ENCODE measurements at regions not wholly inside any gene's neighbourhood (a gene's known extent, or its start where the extent isn't known, plus 50 kb on each side); places are given as distances from the start of the nearest gene placed in this dataset.

GRCh38 chr12:90151491-90152015 lies 442.9 kb upstream of the ATP2B1 start:
- DNase-seq (ENCODE audit: low read depth in 3 of 3): no peak

DNA sequence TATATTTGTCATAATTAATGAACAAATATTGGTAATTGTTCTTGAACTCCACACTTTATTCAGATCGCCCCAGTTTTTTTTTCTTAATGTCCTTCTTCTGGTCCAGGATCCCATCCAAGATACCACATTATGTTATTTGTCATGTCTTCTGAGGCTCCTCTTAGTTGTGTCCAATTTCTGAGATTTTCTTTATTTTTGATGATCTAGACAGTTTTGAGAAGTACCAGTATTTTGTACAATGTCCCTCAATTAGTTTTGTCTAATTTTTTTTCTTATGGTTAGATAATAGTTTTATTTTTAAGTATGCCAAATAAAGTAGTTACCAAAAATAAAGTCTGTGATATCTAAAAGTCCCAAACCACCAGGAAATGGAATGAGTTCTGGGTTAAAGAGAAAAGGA lies 440.8 kb upstream of the ATP2B1 start:
- no peak for DNase-seq (ENCODE audit: low read depth in 3 of 3)

GRCh38 chr12:90129366-90130030 lies 420.9 kb upstream of the ATP2B1 start:
- DNase-seq (ENCODE audit: low read depth in 3 of 3): no peak

DNA sequence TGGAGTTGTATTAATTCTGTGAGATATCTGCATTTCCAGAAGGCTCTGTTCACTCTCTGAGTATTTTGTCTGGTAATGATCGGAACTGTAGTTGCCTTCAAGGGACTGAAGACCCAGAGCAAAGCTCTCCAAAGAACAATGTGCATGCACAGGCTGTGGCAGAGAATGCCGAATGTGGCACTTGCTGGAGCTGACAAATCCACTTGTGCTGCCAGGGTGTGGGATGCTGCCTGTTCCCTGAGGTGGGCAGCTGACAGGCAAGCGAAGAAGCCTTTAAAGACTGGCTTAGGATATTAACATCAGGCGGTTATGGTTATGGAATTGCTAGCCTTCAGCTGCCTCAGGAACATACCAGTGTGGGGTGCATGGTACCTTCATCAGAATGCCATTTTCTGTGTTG lies 419.9 kb upstream of the ATP2B1 start:
- no peak for DNase-seq (ENCODE audit: low read depth in 3 of 3)

GRCh38 chr12:90126125-90126524 lies 417.5 kb upstream of the ATP2B1 start:
- DNase-seq (ENCODE audit: low read depth in 3 of 3): no peak

DNA sequence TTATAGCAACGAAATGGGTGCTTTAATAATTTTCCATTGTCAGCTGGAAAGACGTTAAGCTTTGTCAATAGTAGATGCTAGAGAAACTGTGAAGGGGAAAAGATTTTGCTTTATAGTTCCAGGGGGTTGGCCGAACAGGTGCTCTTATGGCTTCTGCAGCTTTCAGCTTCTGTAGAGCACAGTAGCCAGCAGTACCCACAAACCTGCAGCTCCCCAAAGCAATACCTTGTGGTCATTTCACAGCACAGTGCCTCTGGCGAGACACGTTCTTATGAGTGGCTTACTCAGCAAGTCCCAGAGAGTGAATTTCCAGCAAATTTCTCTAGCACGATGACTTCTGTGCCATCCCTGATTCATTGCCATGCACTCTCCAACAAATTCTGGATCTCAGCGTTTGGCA lies 416.3 kb upstream of the ATP2B1 start:
- DNase-seq (ENCODE audit: low read depth in 3 of 3): no peak

DNA sequence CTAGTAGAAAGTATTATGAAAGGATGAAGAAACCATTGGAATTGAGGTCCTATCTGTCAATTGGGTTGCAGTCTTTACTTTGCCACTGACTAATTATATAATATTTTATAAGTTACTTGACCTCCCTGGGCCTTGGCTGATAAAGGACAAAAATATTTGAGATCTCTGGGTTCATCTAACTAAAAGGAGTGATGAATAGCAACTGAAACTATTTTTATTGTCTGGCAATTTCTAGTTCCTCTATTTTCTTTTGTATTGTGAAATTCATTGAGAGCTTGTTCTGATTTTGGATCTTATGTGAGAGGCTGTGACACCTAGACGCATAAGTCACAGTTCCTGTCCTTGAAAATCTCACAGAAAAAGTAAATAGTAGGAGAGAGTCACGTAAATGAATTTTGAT lies 415.7 kb upstream of the ATP2B1 start:
- no peak for DNase-seq (ENCODE audit: low read depth in 3 of 3)

DNA sequence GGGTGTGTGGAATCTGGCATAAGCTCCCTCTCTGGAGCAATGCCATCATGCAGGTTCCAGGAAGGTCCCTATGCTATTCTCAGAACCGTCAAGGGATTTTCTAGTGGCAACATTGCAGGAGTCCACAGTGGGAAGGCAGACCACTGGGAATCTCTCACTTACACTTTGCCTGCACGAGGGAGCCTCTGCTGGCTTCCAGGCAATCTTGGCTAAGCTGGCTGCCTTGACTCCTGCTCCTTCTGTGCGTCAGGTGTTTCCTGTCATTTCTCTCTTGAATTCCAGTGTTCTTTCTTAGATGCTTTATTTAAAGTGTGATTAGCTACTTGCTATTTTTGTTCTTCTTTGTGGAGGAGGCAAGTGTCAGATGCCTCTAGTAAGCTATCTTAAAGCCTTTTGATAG lies 414.0 kb upstream of the ATP2B1 start:
- no peak for DNase-seq (ENCODE audit: low read depth in 3 of 3)

- no peak for DNase-seq (ENCODE audit: low read depth in 3 of 3)
Observed at GRCh38 chr12:90120627-90121026, 412.0 kb upstream of the ATP2B1 start.

GRCh38 chr12:90112666-90113065 lies 404.0 kb upstream of the ATP2B1 start:
- DNase-seq (ENCODE audit: low read depth in 3 of 3): no peak

GRCh38 chr12:90111791-90112580 lies 403.3 kb upstream of the ATP2B1 start:
- no peak for DNase-seq (ENCODE audit: low read depth in 3 of 3)

DNA sequence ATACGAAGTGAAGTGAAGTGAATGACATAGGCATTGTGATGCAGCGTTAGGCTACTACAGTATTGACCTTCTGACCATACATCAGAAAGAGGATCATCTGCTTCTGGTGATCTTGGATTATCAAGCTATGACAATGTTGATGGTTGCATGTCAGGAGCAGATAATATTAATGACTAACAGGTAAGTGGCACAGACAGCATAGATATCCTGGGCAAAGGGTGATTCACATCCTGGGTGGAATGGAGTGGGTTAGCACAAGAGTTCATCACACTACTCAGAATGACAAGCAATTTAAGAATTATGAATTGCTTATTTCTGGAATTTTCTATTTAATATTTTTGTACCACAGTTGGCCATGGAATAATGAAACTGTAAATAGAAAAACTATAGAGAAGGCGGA lies 397.9 kb upstream of the ATP2B1 start:
- DNase-seq (ENCODE audit: low read depth in 3 of 3): no peak

GRCh38 chr12:90102957-90103652 lies 394.5 kb upstream of the ATP2B1 start:
- DNase-seq (ENCODE audit: low read depth in 3 of 3): no peak

DNA sequence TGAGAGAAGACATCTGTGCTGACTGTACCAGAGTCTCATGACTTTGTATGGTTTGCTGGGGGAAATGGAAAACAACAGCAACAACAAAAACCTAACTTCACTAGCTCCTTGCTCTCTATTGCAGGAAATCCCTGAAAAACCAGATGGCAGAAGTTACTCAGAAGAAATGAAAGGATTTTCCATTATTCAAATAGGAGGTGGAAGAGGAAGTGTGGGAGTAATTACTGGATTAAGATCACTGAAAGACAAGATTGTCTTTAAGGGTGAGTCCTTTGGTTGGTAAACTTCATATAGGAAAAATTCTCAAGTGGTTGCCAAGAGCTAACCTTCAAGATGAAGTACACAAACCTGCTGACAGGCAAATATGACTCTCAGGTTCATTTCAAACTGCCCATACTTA lies 391.9 kb upstream of the ATP2B1 start:
- DNase-seq (ENCODE audit: low read depth in 3 of 3): no peak

- DNase-seq (ENCODE audit: low read depth in 3 of 3): no peak
Observed at GRCh38 chr12:90099288-90099687, 390.6 kb upstream of the ATP2B1 start.

DNA sequence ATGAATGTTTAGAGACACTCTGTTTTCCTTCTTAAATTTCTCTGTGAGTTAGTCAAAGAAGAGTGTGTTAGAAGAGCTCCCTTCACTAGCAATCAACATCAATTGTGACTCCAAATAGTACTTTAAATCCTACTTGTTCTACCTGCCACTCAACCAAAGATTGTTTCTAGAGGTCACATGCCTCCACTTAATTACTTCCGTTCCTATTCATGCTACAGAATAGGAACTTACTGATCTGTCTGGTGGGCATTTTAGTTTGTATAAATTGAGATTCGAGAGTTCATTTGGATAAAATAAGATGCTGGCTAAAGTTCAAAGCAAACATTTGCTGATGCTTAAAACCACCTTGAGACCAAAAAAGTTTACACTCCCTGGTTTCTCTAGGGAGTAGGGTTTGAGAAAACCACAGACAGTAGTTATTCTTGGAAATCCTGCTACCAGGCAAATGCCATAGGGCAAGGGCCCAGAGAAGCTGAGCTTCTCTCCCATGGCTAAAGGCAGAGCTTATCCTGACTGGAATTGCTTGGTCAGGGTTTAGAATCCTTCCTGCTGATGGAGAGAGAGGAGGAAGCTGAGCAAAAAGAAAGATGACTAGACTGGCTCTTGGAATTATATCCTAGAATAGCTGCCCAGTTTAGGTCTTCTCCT lies 389.6 kb upstream of the ATP2B1 start:
- DNase-seq (ENCODE audit: low read depth in 3 of 3): no peak

DNA sequence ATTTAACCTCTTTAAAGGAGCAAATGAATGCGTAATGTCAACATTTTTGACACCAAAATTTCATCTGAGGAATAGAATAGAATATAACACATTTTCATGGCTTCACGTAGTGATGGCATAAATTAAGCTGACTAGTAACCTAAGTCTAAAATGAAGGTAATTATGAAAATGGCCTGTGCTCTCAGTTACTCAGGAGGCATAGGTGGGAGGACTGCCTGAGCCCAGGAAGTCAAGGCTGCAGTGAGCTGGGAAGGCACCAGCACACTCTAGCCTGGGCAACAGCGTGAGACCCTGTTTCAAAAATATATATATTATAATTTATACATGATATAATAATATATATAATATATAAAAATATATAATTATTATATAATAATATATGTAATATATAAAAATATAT lies 383.2 kb upstream of the ATP2B1 start:
- DNase-seq (ENCODE audit: low read depth in 3 of 3): no peak

GRCh38 chr12:90090929-90091651 lies 382.5 kb upstream of the ATP2B1 start:
- DNase-seq (ENCODE audit: low read depth in 3 of 3): no peak

- DNase-seq (ENCODE audit: low read depth in 3 of 3): no peak
Observed at GRCh38 chr12:90086281-90086680, 377.6 kb upstream of the ATP2B1 start.

DNA sequence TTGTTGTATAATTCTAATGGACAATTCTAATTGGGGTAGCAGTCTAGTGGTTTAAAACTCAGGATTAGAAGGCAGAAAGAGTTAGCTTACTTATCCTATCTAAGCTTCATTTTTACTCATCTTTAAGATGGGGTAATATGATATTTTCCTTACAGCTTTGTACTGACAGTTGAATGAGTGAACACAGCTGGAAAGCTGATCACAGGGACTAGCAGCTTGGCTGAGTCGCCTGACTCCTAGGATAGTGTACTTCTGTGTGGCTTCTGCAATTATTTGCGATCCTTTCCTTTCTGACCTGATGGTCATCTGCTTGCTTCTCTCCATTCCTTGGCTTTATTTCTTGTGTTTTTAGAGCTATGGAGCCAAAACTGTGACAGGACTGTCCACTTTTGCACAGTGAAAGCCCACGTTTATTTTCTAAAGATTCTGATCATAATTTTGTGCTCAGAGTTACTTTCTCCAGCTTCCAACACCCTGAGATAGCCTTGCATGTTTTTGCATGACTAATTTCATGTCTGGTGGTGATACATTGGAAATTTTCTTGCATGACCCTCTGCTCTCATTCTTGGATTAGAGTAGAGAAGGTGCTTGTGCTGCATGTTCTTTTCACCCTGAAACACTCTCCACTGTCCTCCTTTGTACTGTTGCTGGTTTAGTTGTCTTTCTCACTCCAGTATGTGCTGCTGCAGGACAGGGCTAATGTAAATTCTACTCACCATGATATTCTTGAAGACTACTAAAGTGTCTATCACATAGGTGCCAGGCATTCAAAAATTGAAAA lies 377.0 kb upstream of the ATP2B1 start:
- DNase-seq (ENCODE audit: low read depth in 3 of 3): no peak

- no peak for DNase-seq (ENCODE audit: low read depth in 3 of 3)
Observed at GRCh38 chr12:90084018-90084417, 375.4 kb upstream of the ATP2B1 start.
